CD14-positive monocyte (primary cell): ENCODE measurements at regions not wholly inside any gene's neighbourhood (a gene's known extent, or its start where the extent isn't known, plus 50 kb on each side); places are given as distances from the start of the nearest gene placed in this dataset.

Experiments
- DNase-seq, 3 donors: peaks; one replicate each; pipeline ENCODE4 v3.0.0-alpha.2; 2011 to 2022
- H2AFZ ChIP-seq: 2 replicates; pipeline ENCODE4 v1.6.0; 2012; ENCODE audit warnings: mild to moderate bottlenecking, low read depth, low read length, inconsistent platforms; ENCODE audit not compliant: insufficient read depth, poor library complexity, severe bottlenecking
- H3K27ac ChIP-seq, 2 donors: 1 replicate in 1 of 2; 2 replicates in 1 of 2; pipeline ENCODE4 v1.5.1; 2012 to 2013; ENCODE audit warnings: low read length in 2 of 2, control low read depth in 1 of 2, inconsistent platforms in 1 of 2, low read depth in 1 of 2, mild to moderate bottlenecking in 1 of 2
- H3K27me3 ChIP-seq, 2 donors: one replicate each; pipeline versions ENCODE4 v1.6.0 to v1.6.1; 2011 to 2013; ENCODE audit warnings: low read length in 2 of 2; ENCODE audit not compliant: control insufficient read depth in 2 of 2, insufficient read depth in 2 of 2
- H3K36me3 ChIP-seq, 2 donors: replicated peaks in 1 of 2; 1 replicate in 1 of 2; 2 replicates in 1 of 2; pipeline versions ENCODE4 v1.5.1 to v1.6.1; 2012 to 2013; ENCODE audit warnings: low read length in 2 of 2, control low read depth in 1 of 2, inconsistent platforms in 1 of 2, mild to moderate bottlenecking in 1 of 2; ENCODE audit not compliant: insufficient read depth in 2 of 2, control insufficient read depth in 1 of 2
- H3K4me1 ChIP-seq, 2 donors: 1 replicate in 1 of 2; 2 replicates in 1 of 2; pipeline versions ENCODE4 v1.5.1 to v1.6.1; 2012 to 2013; ENCODE audit warnings: low read length in 2 of 2, control low read depth in 1 of 2, inconsistent platforms in 1 of 2, mild to moderate bottlenecking in 1 of 2, moderate library complexity in 1 of 2; ENCODE audit not compliant: insufficient read depth in 2 of 2, control insufficient read depth in 1 of 2
- H3K4me2 ChIP-seq: replicated peaks from 2 replicates; pipeline ENCODE3; 2012; ENCODE audit warnings: low read length, moderate library complexity, mild to moderate bottlenecking; ENCODE audit not compliant: poor library complexity, severe bottlenecking; ENCODE audit errors: extremely low read depth
- H3K4me3 ChIP-seq, 3 experiments: fragments of 200-600 bp in 1 of 3; sonication (generic) in 1 of 3; replicated peaks in 1 of 3; 1 replicate in 2 of 3; 2 replicates in 1 of 3; pipeline ENCODE4 v1.5.1; 2011 to 2013; ENCODE audit warnings: low read length in 3 of 3, mild to moderate bottlenecking in 3 of 3, control low read depth in 2 of 3, low read depth in 2 of 3, inconsistent platforms in 1 of 3, moderate library complexity in 1 of 3
- H3K79me2 ChIP-seq: 2 replicates; pipeline ENCODE4 v1.6.0; 2012; ENCODE audit warnings: mild to moderate bottlenecking, control low read depth, inconsistent platforms, low read length, moderate library complexity; ENCODE audit not compliant: insufficient read depth
- H3K9ac ChIP-seq: 2 replicates; pipeline ENCODE4 v1.6.0; 2017; ENCODE audit warnings: low read length, mild to moderate bottlenecking; ENCODE audit not compliant: insufficient read depth, poor library complexity, severe bottlenecking
- H3K9me3 ChIP-seq, 2 donors: replicated peaks in 1 of 2; 1 replicate in 1 of 2; 2 replicates in 1 of 2; pipeline versions ENCODE4 v1.5.1 to v1.6.1; 2012 to 2013; ENCODE audit warnings: low read length in 2 of 2, control low read depth in 1 of 2; ENCODE audit not compliant: control insufficient read depth in 1 of 2, insufficient read depth in 1 of 2
- H4K20me1 ChIP-seq: 2 replicates; pipeline ENCODE4 v1.6.0; 2012; ENCODE audit warnings: mild to moderate bottlenecking, low read length, control low read depth, moderate library complexity; ENCODE audit not compliant: insufficient read depth
- H3K27ac Mint-ChIP-seq, 7 donors: one replicate each; pipeline ENCODE4 v1.8.0; 2020; ENCODE audit warnings: mild to moderate bottlenecking in 7 of 7, mixed read lengths in 7 of 7, moderate library complexity in 6 of 7, inconsistent platforms in 2 of 7
- H3K27me3 Mint-ChIP-seq, 3 donors: one replicate each; pipeline ENCODE4 v1.8.0; 2021 to 2022; ENCODE audit warnings: low read depth in 3 of 3, mild to moderate bottlenecking in 3 of 3, mixed read lengths in 3 of 3, moderate library complexity in 3 of 3, inconsistent platforms in 1 of 3
- H3K36me3 Mint-ChIP-seq, 2 donors: one replicate each; pipeline ENCODE4 v1.8.0; 2020; ENCODE audit warnings: mixed read lengths in 2 of 2, inconsistent platforms in 1 of 2, mild to moderate bottlenecking in 1 of 2
- H3K4me1 Mint-ChIP-seq: one replicate; pipeline ENCODE4 v1.8.0; 2020; ENCODE audit warnings: mild to moderate bottlenecking, mixed read lengths
- H3K4me3 Mint-ChIP-seq, 2 donors: one replicate each; pipeline ENCODE4 v1.8.0; 2020; ENCODE audit warnings: mild to moderate bottlenecking in 2 of 2, mixed read lengths in 2 of 2, moderate library complexity in 1 of 2
- H3K9me3 Mint-ChIP-seq, 7 donors: one replicate each; pipeline ENCODE4 v1.8.0; 2020 to 2022; ENCODE audit warnings: mixed read lengths in 7 of 7, mild to moderate bottlenecking in 6 of 7, moderate library complexity in 6 of 7, inconsistent platforms in 2 of 7
- CTCF ChIP-seq: fragments of 200-600 bp; IDR thresholded peaks from one replicate; pipeline ENCODE4 v1.8.0; 2022; ENCODE audit warnings: antibody characterized with exemption, mild to moderate bottlenecking
- WGBS: methylation state at CpG from one replicate; pipeline ENCODE4 v1.1.5; 2013; ENCODE audit warnings: missing lambda C conversion rate; ENCODE audit not compliant: insufficient coverage; 5-methylcytosine and 5-hydroxymethylcytosine counted together
- intact Hi-C, 2 donors: fragments of 100-400 bp; cut with micrococcal nuclease; formaldehyde crosslinking; loops; one replicate each; pipeline versions ENCODE4 v1.15.0 to v1.15.1; 2023

GRCh38 chr18:34480162-34480700, 229.9 kb upstream of the DTNA start:
- Mint-ChIP-seq H3K27me3 (peaks cover 2 to 11% (median 3%) of the 10 kb centered on the region in 3 donors), H3K27ac (no peak overlapping the region), H3K36me3 (no peaks in the 10 kb centered on the region), H3K9me3 (peaks cover 0 to 5% (median 0%) of the 10 kb centered on the region in 7 donors), H3K4me1 (peaks cover 3% of the 10 kb centered on the region), H3K4me3 (no peak overlapping the region)
- Histone ChIP-seq H2AFZ (no peak overlapping the region), H3K36me3 (no peaks in the 10 kb centered on the region), H3K4me2 (no peak overlapping the region), H3K79me2 (no peaks in the 10 kb centered on the region), H4K20me1 (no peaks in the 10 kb centered on the region), H3K4me3 (no peak overlapping the region), H3K27me3 (peaks cover 0 to 3% of the 10 kb centered on the region in 2 donors), H3K4me1 (no peaks in the 10 kb centered on the region), H3K9me3 (no peaks in the 10 kb centered on the region), H3K9ac (no peak overlapping the region), H3K27ac (no peak overlapping the region)
- TF ChIP-seq CTCF = no peak
- intact Hi-C loops = no loop called here
- no peak for DNase-seq
- no CpG with 5 or more reads among the region's 4 CpGs for WGBS

- Mint-ChIP-seq H3K27me3 (peaks cover 3 to 8% (median 5%) of the 10 kb centered on the region in 3 donors), H3K4me1 (peaks cover 3% of the 10 kb centered on the region), H3K36me3 (no peaks in the 10 kb centered on the region)
These were observed 227.9 kb upstream of the DTNA start for GRCh38 chr18:34482204-34482603.

More at GRCh38 chr18:34482204-34482603, 227.9 kb upstream of the DTNA start:
- Histone ChIP-seq H2AFZ (no peak overlapping the region), H3K36me3 (no peaks in the 10 kb centered on the region), H3K4me1 (no peaks in the 10 kb centered on the region), H4K20me1 (no peaks in the 10 kb centered on the region), H3K27me3 (peaks cover 0 to 3% of the 10 kb centered on the region in 2 donors), H3K79me2 (no peaks in the 10 kb centered on the region), H3K9ac (no peak overlapping the region), H3K27ac (no peak overlapping the region), H3K4me2 (no peak overlapping the region), H3K4me3 (no peak overlapping the region), H3K9me3 (no peaks in the 10 kb centered on the region)
- no peak for TF ChIP-seq CTCF
- intact Hi-C loops = no loop called here
- H3K4me3 Mint-ChIP-seq = no peak overlapping the region
- no peak for DNase-seq
- no peak overlapping the region for H3K27ac Mint-ChIP-seq
- H3K9me3 Mint-ChIP-seq = peaks cover 0 to 5% (median 0%) of the 10 kb centered on the region in 7 donors
